Sciatic nerve (tissue), 2 donors: ENCODE measurements at regions not wholly inside any gene's neighbourhood (a gene's known extent, or its start where the extent isn't known, plus 50 kb on each side); places are given as distances from the start of the nearest gene placed in this dataset.
A peak's percentile ranks its signal among the peaks of the same experiment; 100 is the strongest.

Experiments
- ATAC-seq: fragments of 200-7000 bp; cut with Tn5 transposase; one replicate; pipeline ENCODE4 v1.9.1; 2020; ENCODE audit warnings: mild to moderate bottlenecking, moderate library complexity
- DNase-seq: peaks from one replicate; pipeline ENCODE4 v3.0.0-alpha.2; 2020; ENCODE audit warnings: low spot score
- intact Hi-C: fragments of 100-400 bp; cut with DNase I; formaldehyde crosslinking; loops from one replicate; pipeline ENCODE4 v1.14.2; 2022
- donor health status: DM: no; HTN: no; CAD: no.
- donor health status: DM: no; HTN: no; CAD: no.

DNA sequence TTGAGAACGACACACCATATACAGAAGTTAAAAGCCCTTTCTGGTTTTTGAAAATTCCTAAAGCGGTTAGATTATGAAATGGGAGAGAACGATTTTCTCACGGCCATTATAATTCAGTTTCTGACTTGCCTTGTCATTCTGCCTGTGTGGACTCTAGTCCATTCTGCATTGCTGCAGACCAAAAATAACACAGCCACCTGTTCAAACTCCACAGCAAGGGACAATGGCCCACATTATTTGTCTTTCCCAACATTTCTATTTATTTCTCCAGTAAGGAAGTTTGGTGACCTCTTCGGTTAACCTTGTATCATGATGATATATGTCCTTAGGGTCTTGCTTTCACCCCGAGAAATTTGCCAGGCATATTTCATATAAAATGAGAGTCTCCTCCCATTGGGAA lies 497.7 kb downstream of the BRINP1 start:
- intact Hi-C loops = no loop called here
- ATAC-seq (no peak), DNase-seq (no peak)

DNA sequence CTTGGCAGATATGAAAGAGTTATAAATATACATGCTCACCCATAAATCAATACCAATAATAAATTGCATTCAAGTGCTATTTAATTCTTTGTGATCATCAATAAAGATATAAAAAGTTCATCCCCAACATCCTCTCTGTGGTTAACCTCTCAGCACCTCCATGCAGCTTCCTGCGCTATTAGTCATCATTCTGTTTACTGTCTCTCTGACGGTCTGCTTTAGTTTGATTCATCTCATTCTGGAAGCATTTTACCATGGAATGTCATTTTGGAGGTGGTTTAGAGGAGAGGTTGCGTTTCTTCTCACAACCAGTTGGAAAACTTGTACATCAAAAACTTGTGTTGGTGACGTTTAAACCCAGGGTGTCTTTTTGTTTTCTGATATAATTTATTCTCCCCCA lies 486.6 kb downstream of the BRINP1 start:
- DNase-seq (no peak), ATAC-seq (no peak)
- intact Hi-C loops = no loop called here

DNA sequence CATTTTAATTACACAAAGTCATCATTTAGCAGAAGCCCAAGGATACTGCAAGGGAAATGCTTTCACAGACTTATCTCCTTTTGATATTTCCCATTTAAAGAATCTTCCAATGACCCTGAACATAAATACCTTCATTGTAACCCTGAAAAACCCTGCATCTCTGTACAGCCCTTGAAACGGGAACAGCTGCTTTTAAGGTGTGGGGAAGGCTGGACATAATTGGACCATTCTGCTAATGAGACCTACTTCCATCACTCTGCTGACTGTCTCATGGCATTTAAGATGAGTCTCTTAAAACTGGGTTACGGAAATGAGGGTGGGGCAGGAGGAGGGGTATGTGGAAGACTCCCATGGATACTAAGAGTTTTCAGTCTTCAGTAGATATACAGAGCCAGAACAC lies 485.8 kb downstream of the BRINP1 start:
- intact Hi-C loops = no loop called here
- DNase-seq (no peak), ATAC-seq (no peak)

DNA sequence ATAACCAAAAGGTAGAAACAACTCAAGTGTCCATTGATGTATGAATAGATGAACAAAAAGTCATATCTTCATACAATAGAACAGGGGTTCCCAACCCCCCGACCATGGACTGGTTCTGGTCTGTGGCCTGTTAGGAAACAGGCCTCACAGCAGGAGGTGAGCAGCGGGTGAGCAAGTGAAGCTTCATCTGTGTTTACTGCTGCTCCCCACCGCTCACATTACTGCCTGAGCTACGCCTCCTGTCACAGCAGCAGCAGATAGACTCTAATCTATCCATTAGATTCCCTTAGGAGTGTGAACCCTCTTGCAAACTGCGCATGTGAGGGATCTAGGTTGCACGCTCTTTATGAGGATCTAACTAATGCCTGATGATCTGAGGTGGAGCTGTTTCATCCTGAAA lies 478.0 kb downstream of the BRINP1 start:
- ATAC-seq (no peak), DNase-seq (no peak)
- intact Hi-C loops = no loop called here

DNA sequence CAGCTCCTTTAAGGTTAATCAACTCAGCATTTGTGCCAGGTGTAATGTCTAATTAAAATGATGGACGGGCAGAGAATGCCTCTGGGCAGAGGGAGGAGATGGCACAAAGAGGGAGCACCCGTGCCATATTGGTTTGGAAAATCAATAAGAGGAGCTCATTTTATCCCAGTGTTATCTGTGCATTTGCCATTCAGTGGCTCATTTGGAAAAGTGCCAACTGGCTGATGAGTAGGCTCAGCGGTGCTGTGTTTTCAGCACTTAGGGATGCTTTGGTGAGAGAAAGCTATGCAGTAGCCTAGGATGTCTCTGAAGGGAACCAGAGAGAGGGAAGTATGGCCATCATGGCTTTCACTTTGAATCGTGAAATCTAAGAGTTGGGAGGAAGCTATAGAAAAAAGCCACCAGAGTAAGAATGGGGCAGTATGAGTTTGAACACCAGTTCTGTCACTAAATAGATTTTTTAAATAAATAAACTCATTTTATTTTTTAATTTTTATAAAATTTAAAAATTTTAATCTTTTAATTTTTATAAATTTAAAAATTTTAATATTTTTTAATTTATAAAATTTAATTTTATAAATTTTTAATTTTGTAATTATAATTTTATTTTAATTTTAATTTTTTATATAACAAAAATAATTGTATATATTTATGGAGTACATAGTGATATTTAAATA lies 472.8 kb downstream of the BRINP1 start:
- ATAC-seq (no peak), DNase-seq (no peak)
- intact Hi-C loops = no loop called here

DNA sequence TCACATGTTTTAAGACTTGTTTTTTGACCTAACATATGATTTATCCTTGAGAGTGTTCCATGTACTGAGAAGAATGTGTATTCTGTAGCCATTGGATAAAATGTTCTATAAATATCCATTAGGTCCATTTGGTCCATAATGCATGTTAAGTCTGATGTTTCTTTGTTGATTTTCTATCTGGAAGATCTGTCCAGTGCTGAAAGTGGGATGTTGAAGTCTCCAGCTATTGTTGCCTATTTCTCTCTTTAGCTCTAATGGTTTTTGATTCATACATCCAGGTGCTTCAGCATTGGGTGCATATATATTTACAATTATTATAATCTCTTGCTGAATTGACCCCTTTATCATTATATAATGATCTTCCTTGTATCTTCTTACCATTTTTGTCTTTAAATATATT lies 451.1 kb downstream of the BRINP1 start:
- intact Hi-C loops = no loop called here
- no peak for ATAC-seq
- DNase-seq = no peak

DNA sequence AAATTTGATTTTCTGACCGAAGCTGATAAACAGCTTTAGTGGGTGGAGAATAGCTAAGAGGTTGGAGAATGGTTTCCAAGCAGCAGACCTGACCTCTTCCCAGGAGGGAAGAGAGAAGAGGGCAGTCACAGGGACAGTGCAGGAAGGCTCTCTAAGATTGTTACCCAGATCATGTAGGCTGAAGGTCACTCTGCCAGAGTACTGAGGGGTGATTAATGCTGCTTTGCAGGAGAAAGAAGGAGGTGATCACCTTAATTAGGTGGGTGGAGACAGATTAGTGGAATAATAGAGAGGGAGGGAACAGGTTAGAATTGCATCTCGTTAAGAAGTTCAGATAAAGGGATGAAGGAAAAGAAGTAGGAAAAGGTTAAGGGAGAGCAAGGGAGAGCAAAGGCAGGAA lies 440.5 kb downstream of the BRINP1 start:
- intact Hi-C loops = no loop called here
- no peak for DNase-seq
- ATAC-seq = no peak

DNA sequence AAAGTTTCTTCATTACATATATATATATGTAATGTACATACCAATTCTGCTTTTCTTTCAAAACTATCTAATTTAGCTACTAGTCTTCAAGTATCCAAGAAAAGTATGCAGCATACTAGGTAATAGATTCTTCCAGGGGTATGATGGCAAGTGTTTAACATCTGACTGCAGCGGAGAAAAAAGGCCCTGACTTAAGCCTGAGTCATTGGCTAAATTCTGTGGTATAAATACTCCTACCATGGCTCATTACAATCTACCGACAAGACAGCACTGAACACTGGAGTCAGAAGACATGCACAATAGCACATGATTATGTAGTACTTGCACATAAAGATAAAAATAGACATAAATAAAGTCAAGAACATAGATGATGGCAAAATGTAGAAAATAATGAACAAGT lies 439.9 kb downstream of the BRINP1 start:
- ATAC-seq = no peak
- DNase-seq = no peak
- intact Hi-C loops = no loop called here

DNA sequence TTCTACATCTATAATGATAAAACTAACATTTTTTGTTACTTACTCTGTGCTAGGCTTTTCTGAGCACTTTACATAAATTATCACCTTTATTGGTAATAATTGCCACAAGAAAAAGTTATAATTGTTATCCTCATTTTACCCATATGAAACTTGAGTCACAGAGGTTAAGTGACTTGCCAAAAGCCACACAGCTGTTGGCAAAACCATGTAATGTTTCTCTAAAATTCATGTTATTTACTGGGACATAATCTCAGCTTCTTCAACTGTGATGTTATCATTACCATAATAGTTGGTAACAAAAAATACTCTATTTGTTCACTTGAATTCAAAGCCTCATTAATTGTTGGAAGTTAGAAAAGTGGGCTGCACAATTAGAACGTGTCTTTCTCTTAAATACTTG lies 437.3 kb downstream of the BRINP1 start:
- ATAC-seq = no peak
- no peak for DNase-seq
- intact Hi-C loops = no loop called here

DNA sequence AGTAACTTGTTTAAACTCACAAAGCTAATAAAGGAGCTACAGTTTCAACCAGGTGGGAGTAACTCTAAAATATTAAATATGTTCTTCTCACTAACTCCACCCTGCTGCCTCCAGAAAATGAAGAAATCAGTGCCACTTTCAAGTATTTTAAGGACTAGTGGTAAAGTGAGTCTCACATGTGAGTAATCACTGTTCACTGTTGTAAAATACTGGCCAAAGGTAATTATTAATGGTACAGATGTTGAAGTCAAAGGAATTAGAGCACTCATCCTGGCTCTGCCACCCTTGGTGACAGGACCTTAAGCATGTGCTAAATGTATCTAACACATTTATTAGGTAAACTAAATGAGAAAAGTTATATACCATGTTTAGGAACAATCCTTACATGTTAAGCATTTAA lies 430.7 kb downstream of the BRINP1 start:
- intact Hi-C loops = no loop called here
- ATAC-seq = no peak
- DNase-seq = no peak

DNA sequence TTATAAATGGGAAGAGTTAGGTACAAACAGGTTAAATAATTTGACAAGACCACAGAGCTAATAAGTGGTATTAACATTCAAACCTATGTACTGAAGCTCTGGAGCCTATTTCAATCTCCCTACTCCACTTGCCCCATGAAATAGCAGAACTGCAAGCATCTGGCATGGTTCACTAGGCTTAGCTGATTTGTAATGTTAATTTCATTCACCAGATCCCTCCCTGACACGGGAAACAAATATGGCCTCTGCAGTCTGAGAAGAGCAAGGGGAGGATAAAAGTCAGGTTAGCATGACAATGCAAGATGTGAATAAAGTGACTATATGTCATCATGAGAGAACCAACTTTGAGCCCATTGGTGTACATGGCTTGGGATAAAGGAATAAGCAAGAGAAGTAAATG lies 428.8 kb downstream of the BRINP1 start:
- ATAC-seq = no peak
- no peak for DNase-seq
- intact Hi-C loops = no loop called here

DNA sequence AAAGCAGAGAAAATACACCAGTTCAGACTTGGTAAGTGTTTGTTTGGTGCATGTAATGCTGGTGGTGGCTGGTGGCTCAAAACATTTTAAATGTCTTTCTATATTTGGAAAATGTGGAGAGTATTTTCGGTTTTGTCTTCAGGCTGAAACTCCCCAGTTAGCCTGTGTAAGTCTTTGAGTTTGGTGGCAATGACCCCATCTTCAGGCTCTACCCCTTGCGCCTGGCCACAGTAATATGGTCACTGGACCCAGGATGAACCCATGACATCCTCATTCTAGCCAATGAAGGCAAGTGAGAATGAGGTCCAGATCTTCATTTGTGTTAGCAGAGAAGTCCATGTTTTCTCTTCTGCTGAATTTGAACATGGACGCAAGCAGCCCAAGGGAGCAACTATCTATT lies 422.6 kb downstream of the BRINP1 start:
- DNase-seq (no peak), ATAC-seq (no peak)
- intact Hi-C loops = no loop called here

DNA sequence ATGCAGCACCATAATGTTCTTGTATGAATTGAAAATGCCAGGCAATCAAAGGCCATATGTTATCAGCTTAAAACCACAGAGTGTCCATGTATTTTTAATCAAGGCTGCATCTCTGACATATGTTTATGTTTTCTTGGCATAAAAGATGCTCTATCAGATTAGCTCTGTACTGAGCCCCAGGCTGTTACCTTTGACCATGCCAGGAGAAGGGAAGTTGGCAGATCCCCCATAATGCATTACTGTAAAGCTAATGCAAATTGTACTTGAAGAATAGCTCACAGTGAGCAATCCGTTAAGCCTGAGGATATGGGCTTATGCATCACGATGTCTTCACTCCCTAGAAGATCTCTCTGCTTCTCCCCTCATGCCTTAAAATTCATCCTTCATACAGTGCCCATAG lies 414.4 kb downstream of the BRINP1 start:
- intact Hi-C loops = no loop called here
- DNase-seq (no peak), ATAC-seq (no peak)

DNA sequence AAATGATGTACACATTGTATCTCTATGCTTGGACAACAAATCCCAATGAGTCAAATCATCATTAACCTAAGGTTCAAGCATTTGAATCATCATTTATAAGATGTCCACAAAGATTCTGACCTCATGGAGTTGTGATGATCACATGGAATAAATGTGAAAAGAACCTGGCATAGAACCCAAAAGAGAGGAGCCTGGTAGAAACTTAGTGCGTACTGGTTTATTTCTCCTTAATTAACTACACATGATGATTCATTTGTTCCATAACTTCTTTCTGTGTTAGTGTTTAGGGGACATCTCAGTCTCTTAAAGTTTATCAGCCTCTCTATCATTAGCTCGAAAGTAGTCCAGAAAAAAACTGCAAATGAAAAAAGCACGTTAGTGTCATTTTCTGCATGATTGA lies 411.6 kb downstream of the BRINP1 start:
- DNase-seq = no peak
- intact Hi-C loops = no loop called here
- ATAC-seq = no peak

DNA sequence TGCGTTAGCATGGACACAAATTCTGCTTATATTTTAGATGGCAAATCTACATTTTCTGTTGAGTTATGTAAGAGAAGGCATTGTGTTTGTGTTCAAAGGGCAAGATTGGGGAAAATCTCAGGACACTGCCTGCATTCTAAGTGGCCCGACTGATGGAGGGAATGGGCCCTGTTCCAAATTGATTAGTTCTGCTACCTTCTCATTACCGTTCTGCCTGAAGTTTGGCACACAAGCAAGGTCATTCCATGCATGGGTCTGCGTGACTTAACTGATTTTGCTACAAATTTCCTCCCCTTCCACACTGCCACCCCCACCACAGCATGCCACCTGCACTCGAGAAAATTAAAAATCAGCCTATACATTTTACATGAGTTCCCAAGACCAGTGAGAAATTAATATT lies 409.9 kb downstream of the BRINP1 start:
- ATAC-seq (no peak), DNase-seq (no peak)
- intact Hi-C loops = no loop called here

DNA sequence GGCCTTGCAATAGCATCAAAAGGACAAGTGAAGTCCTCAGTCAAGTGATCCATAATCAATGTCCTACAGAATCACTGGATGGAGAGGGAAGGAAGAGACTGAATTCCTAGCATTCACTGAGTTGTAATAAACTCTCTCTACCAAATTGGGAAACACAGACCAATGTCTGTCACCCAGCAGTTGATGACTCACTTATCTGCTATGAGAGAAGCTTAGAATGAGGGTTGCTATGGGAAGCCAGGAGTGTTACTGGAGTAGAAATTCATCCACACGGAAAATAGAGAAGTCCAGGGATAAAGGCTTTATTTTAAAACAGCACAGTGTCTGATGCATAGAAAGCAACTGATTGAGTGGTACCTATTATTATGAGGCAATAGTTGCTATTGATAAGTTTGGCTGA lies 407.4 kb downstream of the BRINP1 start:
- no peak for DNase-seq
- intact Hi-C loops = no loop called here
- peak; percentile 52 for ATAC-seq

DNA sequence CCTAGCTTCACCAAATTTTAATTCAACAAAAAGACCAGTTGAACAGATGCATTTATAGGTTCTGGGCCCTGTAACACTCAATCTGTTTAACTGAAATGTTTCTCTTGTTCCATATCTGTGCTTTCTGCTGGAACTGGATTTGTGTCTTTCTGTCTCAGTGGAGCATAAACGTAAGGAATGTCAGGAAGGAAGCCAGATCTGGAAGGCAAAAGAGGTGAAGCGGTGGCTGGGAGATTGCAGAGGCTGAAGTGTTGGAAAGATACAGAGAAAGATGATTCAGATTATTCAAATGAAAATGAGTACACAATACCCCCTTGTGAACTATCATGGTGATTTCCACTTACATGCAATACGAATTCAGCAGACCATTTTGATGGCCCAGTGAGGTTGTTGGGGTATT lies 406.8 kb downstream of the BRINP1 start:
- intact Hi-C loops = no loop called here
- no peak for ATAC-seq
- no peak for DNase-seq

DNA sequence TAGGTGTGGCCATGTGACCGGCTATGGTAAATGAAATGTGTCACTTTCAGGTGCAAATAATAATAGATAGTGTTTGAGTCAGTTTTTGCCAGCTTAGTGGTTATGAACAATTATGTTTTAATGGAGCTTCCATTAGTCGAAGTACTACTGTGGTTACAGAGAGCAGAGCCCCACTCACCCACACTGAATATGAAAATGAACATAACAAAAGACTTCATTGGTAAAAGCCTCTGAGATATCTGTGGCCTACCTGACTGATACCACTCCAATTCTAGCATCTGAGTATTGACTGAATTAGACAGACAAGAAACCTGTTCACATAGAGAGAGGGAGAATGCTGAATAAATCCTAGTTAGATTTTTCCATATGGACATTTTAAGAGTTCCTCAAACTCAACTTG lies 405.6 kb downstream of the BRINP1 start:
- intact Hi-C loops = no loop called here
- ATAC-seq (no peak), DNase-seq (no peak)

DNA sequence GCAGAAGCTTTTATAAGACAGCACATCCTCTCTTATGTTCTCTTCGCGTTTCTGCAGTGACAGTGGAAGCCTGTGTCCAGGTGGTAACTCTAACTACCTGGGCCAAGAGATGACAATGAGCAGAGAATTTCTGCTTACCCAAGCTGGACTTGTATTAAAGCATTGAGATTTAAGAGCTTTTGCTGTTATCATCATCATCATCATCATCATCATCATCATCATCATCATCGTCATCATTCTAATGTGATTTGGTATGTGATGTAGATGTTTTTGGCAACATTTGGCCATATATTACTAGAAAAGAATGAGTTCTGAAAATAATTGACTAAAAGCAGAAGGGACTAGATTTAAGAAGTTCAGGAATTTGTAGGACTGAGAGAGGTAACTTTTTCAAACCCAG lies 401.3 kb downstream of the BRINP1 start:
- no peak for ATAC-seq
- intact Hi-C loops = no loop called here

DNA sequence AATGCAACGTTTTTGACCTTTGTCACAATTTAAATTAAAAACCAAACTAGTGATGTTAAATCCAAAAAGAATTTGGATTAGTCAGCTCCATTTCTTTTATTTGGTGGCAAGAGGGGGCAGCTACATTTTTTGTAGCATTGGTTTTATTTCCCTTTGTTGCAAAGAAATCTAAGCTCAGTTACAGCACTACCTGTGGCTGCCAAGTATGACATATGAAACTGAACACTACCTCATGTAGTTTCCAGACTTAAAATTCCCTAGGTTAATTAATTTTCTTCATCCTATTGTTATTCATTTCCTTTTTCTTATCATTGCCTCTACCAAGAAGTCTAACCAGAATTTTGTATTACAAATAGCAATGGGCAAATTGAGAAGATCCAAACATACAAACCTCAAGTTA lies 393.5 kb downstream of the BRINP1 start:
- ATAC-seq (no peak), DNase-seq (no peak)
- intact Hi-C loops = no loop called here

More for the DNA sequence above, 401.3 kb downstream of the BRINP1 start:
- no peak for DNase-seq

DNA sequence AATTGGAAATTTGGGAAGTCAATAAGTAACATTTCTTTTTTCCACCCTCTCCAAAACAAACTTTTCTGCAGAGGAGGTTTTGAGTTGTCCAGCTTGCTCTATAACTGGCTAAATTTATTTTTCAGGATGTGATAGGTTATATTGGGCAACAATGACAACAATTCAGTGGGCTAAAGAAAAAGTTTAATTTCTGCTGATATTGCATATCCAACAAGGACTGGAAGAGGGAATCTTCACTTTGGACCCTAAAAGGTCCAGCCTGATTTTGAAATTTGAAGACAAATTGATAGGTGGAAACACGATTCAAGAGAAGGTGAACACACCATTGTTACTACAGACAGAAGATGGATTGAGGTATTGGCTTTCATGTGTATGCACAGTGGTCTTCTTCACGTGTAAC lies 393.1 kb downstream of the BRINP1 start:
- no peak for DNase-seq
- intact Hi-C loops = no loop called here
- ATAC-seq = no peak

DNA sequence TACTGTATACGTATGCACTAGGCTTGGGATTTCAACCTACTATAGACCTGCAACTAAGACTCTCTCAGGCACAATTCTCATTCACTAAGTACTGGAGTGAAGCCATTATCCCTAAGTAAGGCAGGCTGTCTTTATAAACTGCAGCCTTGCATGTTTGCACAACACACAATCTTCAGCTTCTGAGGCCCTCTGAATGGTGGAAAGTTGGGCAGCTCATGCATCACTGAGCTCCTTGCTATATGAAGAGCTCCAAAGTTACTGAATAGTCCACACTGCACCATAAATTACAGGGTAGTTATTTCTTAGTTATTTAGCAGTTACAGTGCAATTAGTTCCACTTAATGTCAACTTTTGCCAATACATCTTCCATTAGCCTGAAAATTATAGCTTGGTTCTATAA lies 384.6 kb downstream of the BRINP1 start:
- no peak for ATAC-seq
- no peak for DNase-seq
- intact Hi-C loops = no loop called here
